IgD-negative memory B cell (primary cell): ENCODE measurements at regions not wholly inside any gene's neighbourhood (a gene's known extent, or its start where the extent isn't known, plus 50 kb on each side); places are given as distances from the start of the nearest gene placed in this dataset.

Source experiments
- H3K27ac Mint-ChIP-seq, 3 donors: one replicate each; pipeline ENCODE4 v1.8.0; 2020 to 2022; ENCODE audit warnings: mild to moderate bottlenecking in 3 of 3, mixed read lengths in 3 of 3, moderate library complexity in 1 of 3
- H3K27me3 Mint-ChIP-seq: one replicate; pipeline ENCODE4 v1.8.0; 2021; ENCODE audit warnings: mixed read lengths
- H3K36me3 Mint-ChIP-seq: one replicate; pipeline ENCODE4 v1.8.0; 2020; ENCODE audit warnings: mild to moderate bottlenecking, mixed read lengths
- H3K4me1 Mint-ChIP-seq, 3 donors: one replicate each; pipeline ENCODE4 v1.8.0; 2020 to 2022; ENCODE audit warnings: mixed read lengths in 3 of 3, mild to moderate bottlenecking in 1 of 3
- H3K4me3 Mint-ChIP-seq, 4 donors: one replicate each; pipeline ENCODE4 v1.8.0; 2020 to 2022; ENCODE audit warnings: mild to moderate bottlenecking in 4 of 4, mixed read lengths in 4 of 4, moderate library complexity in 3 of 4
- H3K9me3 Mint-ChIP-seq, 3 donors: one replicate each; pipeline ENCODE4 v1.8.0; 2020 to 2021; ENCODE audit warnings: mixed read lengths in 3 of 3, mild to moderate bottlenecking in 1 of 3

DNA sequence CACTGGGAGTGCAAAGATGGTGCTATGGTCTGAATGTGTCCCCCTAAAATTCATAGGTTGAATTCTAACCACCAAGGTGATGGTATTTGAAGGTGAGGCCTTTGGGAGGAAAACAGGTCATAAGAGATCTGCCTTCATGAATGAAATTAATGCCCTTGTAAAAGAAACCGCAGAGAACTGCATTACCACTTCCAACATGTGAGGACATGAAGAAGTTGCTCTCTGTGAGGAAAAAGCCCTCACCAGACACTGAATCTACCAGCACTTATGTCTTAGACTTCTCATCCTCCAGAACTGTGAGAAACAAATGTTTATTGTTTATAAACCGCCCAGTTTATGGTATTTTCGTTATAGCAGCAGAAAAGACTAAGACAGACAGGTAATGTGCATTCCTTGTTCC is 224.7 kb upstream of the C1orf87 start:
- Mint-ChIP-seq H3K36me3 (no peaks in the 10 kb centered on the region), H3K4me3 (no peak overlapping the region), H3K27ac (no peak overlapping the region), H3K4me1 (no peaks in the 10 kb centered on the region), H3K27me3 (no peaks in the 10 kb centered on the region), H3K9me3 (peaks cover 0 to 4% (median 4%) of the 10 kb centered on the region in 3 donors)

DNA sequence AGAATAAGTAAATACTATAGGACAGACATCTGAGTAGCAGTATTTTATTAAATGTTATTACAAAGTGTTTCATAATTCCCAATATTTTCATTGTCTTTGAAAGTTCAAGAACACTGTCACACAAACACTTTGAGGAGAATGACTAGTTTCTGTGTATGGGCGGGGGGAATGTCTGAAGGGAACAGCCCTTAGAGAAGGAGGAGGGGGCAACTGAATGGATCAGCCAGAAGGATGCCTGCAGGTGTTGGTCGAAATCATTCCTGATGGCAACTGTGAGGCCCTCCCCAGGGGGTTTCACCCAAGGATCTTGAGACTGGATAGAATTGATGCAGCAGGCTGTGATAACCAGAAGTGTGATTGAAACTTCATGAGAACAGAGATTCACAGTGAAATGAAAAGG is 223.2 kb upstream of the C1orf87 start:
- Mint-ChIP-seq H3K36me3 (no peaks in the 10 kb centered on the region), H3K9me3 (peaks cover 0 to 1% (median 0%) of the 10 kb centered on the region in 3 donors), H3K4me3 (no peak overlapping the region), H3K27ac (no peak overlapping the region), H3K27me3 (no peaks in the 10 kb centered on the region), H3K4me1 (no peaks in the 10 kb centered on the region)

DNA sequence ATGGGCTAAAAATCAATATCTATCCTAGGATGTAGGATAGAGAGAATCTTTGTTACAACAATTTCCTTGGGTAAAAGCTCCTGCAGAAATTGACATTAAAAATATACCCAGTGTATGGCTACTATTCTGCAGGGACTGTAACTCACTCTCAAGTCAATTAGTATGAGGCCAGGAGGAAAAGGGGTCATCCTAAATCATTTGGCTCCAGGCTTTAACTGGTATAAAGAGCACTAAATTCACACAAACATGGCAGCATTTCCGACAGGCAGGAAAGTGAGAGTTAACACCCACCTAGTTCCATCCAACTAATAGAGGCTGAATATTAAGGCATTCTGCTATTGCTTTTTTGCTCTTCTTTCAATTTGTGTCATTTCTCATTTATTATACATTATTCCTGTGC is 218.6 kb upstream of the C1orf87 start:
- Mint-ChIP-seq H3K9me3 (peaks cover 0 to 5% (median 0%) of the 10 kb centered on the region in 3 donors), H3K4me1 (no peaks in the 10 kb centered on the region), H3K36me3 (no peaks in the 10 kb centered on the region), H3K27ac (no peak overlapping the region), H3K4me3 (no peak overlapping the region), H3K27me3 (no peaks in the 10 kb centered on the region)

DNA sequence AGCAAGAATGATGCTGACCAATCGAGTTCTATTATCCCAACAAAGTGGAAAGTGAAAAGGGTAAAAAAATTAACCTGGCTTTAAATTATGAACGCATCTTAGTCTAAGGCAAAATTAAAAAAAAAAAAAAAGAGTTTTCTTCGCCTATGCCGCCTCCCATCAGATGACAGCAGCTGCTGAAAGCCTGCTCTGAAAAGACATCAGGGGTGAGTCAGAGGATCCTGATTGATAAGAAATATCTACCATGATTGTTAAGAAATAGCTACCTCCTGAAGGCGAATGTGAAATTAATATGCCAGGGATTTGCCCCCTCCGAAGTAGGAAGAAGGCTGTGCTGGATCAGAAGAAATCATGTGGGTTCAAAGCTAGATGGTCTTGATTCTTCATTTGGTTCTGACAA is 216.8 kb upstream of the C1orf87 start:
- H3K27ac Mint-ChIP-seq, result no peak overlapping the region
- no peak overlapping the region for H3K4me3 Mint-ChIP-seq
- H3K27me3 Mint-ChIP-seq, result no peaks in the 10 kb centered on the region
- no peaks in the 10 kb centered on the region for H3K36me3 Mint-ChIP-seq
- H3K4me1 Mint-ChIP-seq, result no peaks in the 10 kb centered on the region
- peaks cover 0 to 5% (median 0%) of the 10 kb centered on the region in 3 donors for H3K9me3 Mint-ChIP-seq

DNA sequence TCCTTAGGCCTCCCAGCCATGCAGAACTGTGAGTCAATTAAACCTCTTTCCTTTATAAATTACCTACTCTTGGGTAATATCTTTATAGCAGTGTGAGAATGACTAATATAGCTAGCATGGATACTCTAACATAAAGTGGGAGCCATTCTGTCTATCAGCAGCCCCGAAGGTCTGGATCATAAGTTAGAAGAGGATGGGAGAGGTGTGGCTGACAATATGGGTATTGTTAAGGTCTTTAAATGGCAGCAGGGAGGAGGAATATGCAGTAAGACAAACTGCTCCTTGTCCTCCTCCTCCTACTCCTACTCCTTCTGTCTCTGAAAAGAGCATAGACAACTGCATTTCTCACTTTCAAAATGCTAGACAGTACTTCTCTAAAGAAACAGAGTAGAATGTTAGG is 214.0 kb upstream of the C1orf87 start:
- H3K4me3 Mint-ChIP-seq, result no peak overlapping the region
- H3K36me3 Mint-ChIP-seq, result no peaks in the 10 kb centered on the region
- no peaks in the 10 kb centered on the region for H3K27me3 Mint-ChIP-seq
- peaks cover 0 to 7% (median 0%) of the 10 kb centered on the region in 3 donors for H3K9me3 Mint-ChIP-seq
- no peaks in the 10 kb centered on the region for H3K4me1 Mint-ChIP-seq
- no peak overlapping the region for H3K27ac Mint-ChIP-seq

DNA sequence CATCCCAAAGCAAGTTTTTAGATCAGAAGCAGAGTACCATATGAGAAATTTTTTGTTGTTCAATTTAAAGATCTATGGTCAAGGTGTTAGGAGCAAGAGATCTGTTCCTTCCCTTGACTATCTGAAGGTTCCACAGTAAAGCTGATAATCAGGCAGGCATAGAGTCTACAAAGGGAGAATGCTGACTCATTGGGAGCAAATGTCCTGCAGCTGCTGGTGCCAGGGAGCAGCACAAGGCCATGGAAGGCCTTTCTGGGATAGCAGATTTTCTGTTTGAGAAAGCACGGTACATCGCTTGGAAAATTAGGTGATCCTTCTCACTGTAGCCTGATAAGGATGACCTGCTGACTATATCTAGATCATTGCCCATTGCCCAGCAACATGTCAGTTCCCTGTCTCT is 210.1 kb upstream of the C1orf87 start:
- H3K27me3 Mint-ChIP-seq, result no peaks in the 10 kb centered on the region
- peaks cover 0 to 2% (median 0%) of the 10 kb centered on the region in 3 donors for H3K9me3 Mint-ChIP-seq
- no peak overlapping the region for H3K27ac Mint-ChIP-seq
- H3K4me1 Mint-ChIP-seq, result peaks cover 0 to 1% (median 0%) of the 10 kb centered on the region in 3 donors
- H3K4me3 Mint-ChIP-seq, result no peak overlapping the region
- H3K36me3 Mint-ChIP-seq, result no peaks in the 10 kb centered on the region

DNA sequence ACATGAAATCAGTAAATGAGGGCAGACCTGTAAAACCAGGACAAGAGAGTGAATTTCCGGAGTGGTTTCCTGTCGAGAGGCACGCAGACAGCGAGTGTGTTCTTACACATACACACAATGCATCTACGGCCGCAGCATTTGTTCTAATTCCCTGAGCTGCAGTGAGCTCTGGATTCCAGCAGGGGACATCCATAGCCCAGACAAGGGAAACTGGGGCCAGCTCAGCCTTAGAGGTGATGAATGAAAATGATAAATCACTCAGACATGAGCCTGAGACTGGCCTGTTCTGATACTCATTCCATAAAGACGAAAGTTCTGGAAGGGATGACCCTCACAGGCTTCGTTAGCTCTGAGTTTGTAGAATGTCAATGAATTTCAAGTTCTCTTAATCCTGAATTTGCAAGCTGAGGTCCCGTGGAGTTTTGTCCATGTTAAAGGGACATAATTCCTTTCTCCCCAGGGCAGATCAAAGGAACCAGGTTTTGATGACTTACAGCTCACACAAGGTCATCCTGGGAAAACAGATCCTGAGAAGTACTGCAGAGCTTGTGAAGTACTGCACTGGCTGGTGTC is 207.9 kb upstream of the C1orf87 start:
- Mint-ChIP-seq H3K4me3 (no peak overlapping the region), H3K9me3 (peaks cover 0 to 2% (median 0%) of the 10 kb centered on the region in 3 donors), H3K36me3 (no peaks in the 10 kb centered on the region), H3K4me1 (peaks cover 0 to 1% (median 0%) of the 10 kb centered on the region in 3 donors), H3K27me3 (no peaks in the 10 kb centered on the region), H3K27ac (no peak overlapping the region)

DNA sequence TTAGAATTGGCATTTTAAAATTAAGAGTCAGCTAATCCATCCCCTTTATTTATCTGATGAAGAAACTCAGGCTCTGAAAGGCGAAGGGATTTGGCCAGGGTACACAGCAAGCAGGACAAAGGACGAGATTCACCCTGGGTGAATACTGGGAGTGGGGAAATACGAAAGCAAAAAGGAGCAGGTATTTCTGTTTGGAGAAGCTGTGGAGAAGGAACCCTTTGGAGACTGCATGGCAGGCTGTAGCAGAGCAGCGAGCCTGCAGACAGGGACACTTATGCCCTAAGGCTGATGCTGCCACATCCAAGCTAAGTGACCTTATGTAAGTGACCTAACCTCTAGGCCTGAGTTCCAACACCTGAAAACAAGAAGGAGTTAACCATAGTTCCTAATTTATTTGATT is 207.2 kb upstream of the C1orf87 start:
- H3K36me3 Mint-ChIP-seq, result no peaks in the 10 kb centered on the region
- no peak overlapping the region for H3K27ac Mint-ChIP-seq
- peaks cover 0 to 2% (median 0%) of the 10 kb centered on the region in 3 donors for H3K9me3 Mint-ChIP-seq
- peaks cover 0 to 1% (median 0%) of the 10 kb centered on the region in 3 donors for H3K4me1 Mint-ChIP-seq
- no peak overlapping the region for H3K4me3 Mint-ChIP-seq
- H3K27me3 Mint-ChIP-seq, result no peaks in the 10 kb centered on the region

DNA sequence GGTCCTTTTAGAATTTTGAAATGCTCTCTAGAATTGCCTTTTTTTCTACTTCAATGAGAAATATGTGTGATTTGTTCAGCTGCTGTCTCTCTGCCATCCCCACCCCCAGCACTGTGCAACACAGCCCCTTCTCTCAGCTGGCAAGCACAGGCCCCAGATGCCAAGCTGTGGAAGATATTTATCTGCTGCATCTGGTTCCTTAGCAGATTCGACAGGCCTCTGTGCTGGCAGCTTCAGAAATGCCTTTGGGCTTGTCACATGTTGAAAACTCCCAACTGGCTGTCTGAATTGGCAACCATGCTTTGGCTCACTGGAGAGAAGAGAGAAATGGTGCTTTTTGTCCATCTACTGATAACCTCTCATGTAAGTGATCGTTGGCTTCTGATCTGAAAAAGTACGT is 206.7 kb upstream of the C1orf87 start:
- Mint-ChIP-seq H3K36me3 (no peaks in the 10 kb centered on the region), H3K27ac (no peak overlapping the region), H3K27me3 (no peaks in the 10 kb centered on the region), H3K9me3 (peaks cover 0 to 2% (median 0%) of the 10 kb centered on the region in 3 donors), H3K4me1 (peaks cover 0 to 1% (median 0%) of the 10 kb centered on the region in 3 donors), H3K4me3 (no peak overlapping the region)

DNA sequence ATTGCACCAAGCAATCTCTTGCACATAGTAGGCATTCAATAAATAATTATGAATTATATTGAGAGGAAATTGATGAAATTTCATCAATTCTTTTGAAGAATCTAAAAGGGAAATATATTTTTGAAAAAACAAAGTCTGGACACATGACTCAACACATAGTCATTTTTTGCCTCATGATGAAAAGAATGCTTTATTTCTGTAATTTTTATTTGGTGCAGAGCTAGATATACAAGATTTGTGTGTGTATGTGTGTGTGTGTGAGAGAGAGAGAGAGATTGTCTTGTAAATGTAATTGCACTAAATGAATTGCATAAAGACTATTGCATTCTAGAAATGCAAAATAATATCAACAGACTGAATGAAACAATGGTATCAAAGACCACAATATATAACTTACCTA is 206.2 kb upstream of the C1orf87 start:
- H3K4me3 Mint-ChIP-seq, result no peak overlapping the region
- peaks cover 0 to 1% (median 0%) of the 10 kb centered on the region in 3 donors for H3K4me1 Mint-ChIP-seq
- no peaks in the 10 kb centered on the region for H3K9me3 Mint-ChIP-seq
- no peaks in the 10 kb centered on the region for H3K27me3 Mint-ChIP-seq
- no peak overlapping the region for H3K27ac Mint-ChIP-seq
- no peaks in the 10 kb centered on the region for H3K36me3 Mint-ChIP-seq

DNA sequence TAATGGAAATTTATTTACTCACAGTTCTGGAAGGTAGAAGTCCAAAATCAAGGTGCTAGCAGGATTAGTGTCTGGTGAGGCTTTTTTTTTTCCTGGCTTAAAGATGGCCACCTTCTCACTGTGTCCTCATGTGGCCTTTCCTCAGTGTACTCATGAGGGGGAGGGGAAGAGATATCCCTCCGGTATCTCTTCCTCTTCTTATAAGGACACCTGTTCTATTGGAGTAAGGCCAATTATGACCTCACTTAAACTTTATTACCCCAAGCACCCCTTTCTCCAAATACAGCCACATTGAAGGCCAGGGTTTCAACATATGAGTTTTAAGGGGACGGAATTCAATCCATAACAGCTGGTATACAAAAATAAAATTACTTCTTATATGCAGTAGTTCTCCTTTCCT is 203.7 kb upstream of the C1orf87 start:
- H3K4me3 Mint-ChIP-seq, result no peak overlapping the region
- no peak overlapping the region for H3K27ac Mint-ChIP-seq
- peaks cover 0 to 1% (median 0%) of the 10 kb centered on the region in 3 donors for H3K4me1 Mint-ChIP-seq
- H3K27me3 Mint-ChIP-seq, result no peaks in the 10 kb centered on the region
- no peaks in the 10 kb centered on the region for H3K36me3 Mint-ChIP-seq
- H3K9me3 Mint-ChIP-seq, result no peaks in the 10 kb centered on the region

DNA sequence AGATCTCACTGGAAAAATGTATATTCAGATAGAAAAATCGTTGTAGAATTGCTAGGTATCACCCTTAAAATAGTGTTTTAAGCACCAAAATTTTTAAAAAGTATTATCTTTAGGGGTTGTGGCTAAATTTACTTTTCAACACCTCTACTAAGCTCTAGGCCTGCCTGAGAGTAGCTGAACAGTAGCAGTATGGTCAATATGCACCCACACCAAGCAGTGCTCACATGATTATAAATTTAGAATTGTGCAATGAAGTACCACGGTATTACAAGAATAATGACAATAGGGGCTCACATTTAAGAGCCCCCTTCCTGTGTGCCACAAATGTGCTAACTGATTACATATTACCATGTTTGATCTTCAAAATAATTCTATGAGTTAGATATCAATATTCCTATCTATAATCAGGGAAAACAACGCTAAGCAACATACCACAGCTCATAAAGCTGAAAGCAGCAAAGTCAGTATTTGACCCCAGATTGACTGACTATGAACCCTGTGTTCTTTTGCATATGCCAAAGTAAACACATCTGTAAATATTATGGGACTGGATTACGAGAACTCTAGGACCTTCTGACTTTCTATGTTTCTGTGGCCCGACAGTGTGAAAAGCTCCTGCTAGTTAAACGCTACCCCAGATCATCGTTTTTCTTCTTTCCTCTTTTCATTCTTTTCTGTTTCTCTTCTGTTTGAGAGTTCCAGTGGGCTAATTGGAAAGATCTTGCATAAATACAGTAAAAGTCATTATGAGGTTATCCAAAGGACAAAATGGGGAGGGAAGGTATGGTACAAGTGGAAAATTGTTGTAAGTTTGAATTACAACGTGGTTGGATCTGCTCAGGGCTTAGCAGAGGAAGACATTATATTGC is 201.1 kb upstream of the C1orf87 start:
- H3K36me3 Mint-ChIP-seq, result no peaks in the 10 kb centered on the region
- H3K9me3 Mint-ChIP-seq, result peaks cover 0 to 7% (median 3%) of the 10 kb centered on the region in 3 donors
- no peak overlapping the region for H3K4me3 Mint-ChIP-seq
- no peak overlapping the region for H3K27ac Mint-ChIP-seq
- no peaks in the 10 kb centered on the region for H3K27me3 Mint-ChIP-seq
- H3K4me1 Mint-ChIP-seq, result no peaks in the 10 kb centered on the region

DNA sequence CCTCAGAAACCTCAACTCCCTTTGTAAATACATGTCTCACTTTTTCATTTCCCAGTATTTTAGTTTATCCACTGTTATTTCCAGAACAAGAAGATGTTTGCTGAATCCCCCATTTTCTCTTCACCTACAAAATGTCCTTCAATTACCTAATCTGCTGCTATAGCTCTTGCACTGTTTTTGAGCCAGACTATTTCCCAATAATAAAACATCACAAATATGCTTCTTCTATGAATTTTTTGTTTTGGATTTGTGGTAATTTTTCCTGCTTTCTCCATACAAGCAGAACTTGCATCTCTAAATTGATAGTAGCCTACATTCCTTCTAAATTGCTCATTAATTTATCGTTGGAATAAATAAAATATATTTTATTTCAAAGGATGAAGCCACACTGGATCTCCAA is 199.6 kb upstream of the C1orf87 start:
- H3K4me3 Mint-ChIP-seq, result no peak overlapping the region
- H3K27me3 Mint-ChIP-seq, result no peaks in the 10 kb centered on the region
- H3K4me1 Mint-ChIP-seq, result no peaks in the 10 kb centered on the region
- no peak overlapping the region for H3K27ac Mint-ChIP-seq
- H3K36me3 Mint-ChIP-seq, result no peaks in the 10 kb centered on the region
- H3K9me3 Mint-ChIP-seq, result peaks cover 0 to 13% (median 3%) of the 10 kb centered on the region in 3 donors

DNA sequence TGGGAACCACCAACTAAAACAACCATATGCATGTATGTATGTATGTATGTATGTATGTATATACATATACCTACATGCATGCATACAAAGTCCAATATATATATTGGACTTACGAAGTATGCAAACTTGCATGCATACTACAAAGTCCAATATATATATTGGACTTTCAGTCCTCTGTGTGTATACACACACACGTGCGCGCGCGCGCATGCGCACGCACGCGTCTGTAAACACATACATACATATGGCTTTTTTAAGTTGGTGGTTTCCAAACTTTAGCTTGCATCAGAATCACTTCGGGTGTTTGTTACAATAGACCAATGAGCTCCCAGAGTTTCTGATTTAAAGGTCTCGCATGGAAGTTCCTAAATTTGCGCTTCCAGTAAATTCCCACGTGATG is 197.5 kb upstream of the C1orf87 start:
- Mint-ChIP-seq H3K4me3 (no peak overlapping the region), H3K9me3 (peaks cover 0 to 14% (median 3%) of the 10 kb centered on the region in 3 donors), H3K36me3 (no peaks in the 10 kb centered on the region), H3K4me1 (no peaks in the 10 kb centered on the region), H3K27ac (no peak overlapping the region), H3K27me3 (no peaks in the 10 kb centered on the region)

DNA sequence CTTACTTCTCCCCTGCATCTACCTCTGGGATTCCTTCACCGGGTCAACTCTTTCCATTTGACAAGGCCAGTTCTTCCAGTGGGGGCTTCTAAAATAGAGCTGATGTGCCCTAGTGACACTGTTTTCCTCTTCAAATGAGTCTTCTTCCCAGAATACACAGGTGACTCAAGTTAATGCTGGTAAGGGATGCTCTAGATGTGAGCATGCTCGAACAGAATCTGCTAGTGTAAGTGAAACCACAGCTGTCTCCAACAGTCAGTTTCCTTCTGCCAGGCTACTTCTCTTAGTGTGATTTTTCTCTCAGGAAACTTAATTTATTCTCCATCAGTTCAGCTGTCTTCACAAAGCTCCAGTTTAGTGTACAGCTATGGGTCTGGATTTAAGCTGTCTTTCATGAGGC is 194.9 kb upstream of the C1orf87 start:
- no peak overlapping the region for H3K27ac Mint-ChIP-seq
- H3K4me3 Mint-ChIP-seq, result no peak overlapping the region

More for the DNA sequence above, 194.9 kb upstream of the C1orf87 start:
- Mint-ChIP-seq H3K9me3 (peaks cover 0 to 14% (median 3%) of the 10 kb centered on the region in 3 donors), H3K4me1 (no peaks in the 10 kb centered on the region), H3K27me3 (no peaks in the 10 kb centered on the region), H3K36me3 (no peaks in the 10 kb centered on the region)
